Mesenchymal stem cell (in vitro differentiated cells and primary cell): ENCODE measurements at regions not wholly inside any gene's neighbourhood (a gene's known extent, or its start where the extent isn't known, plus 50 kb on each side); places are given as distances from the start of the nearest gene placed in this dataset.

Experiments used
- DNase-seq: peaks from one replicate; pipeline ENCODE4 v3.0.0-alpha.2; 2013
- H2AFZ ChIP-seq: one replicate; pipeline ENCODE4 v1.6.1; 2013; ENCODE audit warnings: low read depth, mild to moderate bottlenecking, control low read depth, inconsistent platforms, low read length, moderate library complexity
- H2AK5ac ChIP-seq: 2 replicates; pipeline ENCODE4 v1.6.1; 2013; ENCODE audit warnings: low read length, moderate library complexity, mild to moderate bottlenecking, inconsistent platforms; ENCODE audit not compliant: severe bottlenecking
- H2BK120ac ChIP-seq: one replicate; pipeline ENCODE4 v1.6.1; 2013; ENCODE audit warnings: low read depth, mild to moderate bottlenecking, inconsistent platforms, low read length, moderate library complexity
- H2BK12ac ChIP-seq, 2 experiments: one replicate each; pipeline ENCODE4 v1.6.1; 2013; ENCODE audit warnings: inconsistent platforms in 2 of 2, low read length in 2 of 2, mild to moderate bottlenecking in 2 of 2, moderate library complexity in 2 of 2, control low read depth in 1 of 2
- H2BK15ac ChIP-seq: one replicate; pipeline ENCODE4 v1.6.1; 2013; ENCODE audit warnings: mild to moderate bottlenecking, low read depth, inconsistent platforms; ENCODE audit not compliant: poor library complexity, severe bottlenecking
- H2BK5ac ChIP-seq: 2 replicates; pipeline ENCODE4 v1.6.1; 2013; ENCODE audit warnings: low read depth, mild to moderate bottlenecking, low read length, control low read depth, inconsistent platforms; ENCODE audit not compliant: poor library complexity, severe bottlenecking
- H3K14ac ChIP-seq, 2 experiments: one replicate each; pipeline ENCODE4 v1.6.1; 2013; ENCODE audit warnings: inconsistent platforms in 2 of 2, low read length in 2 of 2, control low read depth in 1 of 2, mild to moderate bottlenecking in 1 of 2, moderate library complexity in 1 of 2
- H3K18ac ChIP-seq, 2 experiments: one replicate each; pipeline ENCODE4 v1.6.1; 2013; ENCODE audit warnings: inconsistent platforms in 2 of 2, low read length in 2 of 2, control low read depth in 1 of 2, low read depth in 1 of 2, mild to moderate bottlenecking in 1 of 2
- H3K23ac ChIP-seq, 2 experiments: one replicate each; pipeline ENCODE4 v1.6.1; 2013; ENCODE audit warnings: inconsistent platforms in 2 of 2, low read length in 2 of 2, mild to moderate bottlenecking in 2 of 2, moderate library complexity in 2 of 2, control low read depth in 1 of 2
- H3K27ac ChIP-seq: 2 replicates; pipeline ENCODE4 v1.5.1; 2013; ENCODE audit warnings: mild to moderate bottlenecking, moderate library complexity, low read length, control low read depth, inconsistent platforms; ENCODE audit not compliant: poor library complexity, severe bottlenecking
- H3K27me3 ChIP-seq, 2 experiments: 2 replicates each; pipeline versions ENCODE4 v1.6.1 to v1.7.0; 2013; ENCODE audit warnings: low read length in 2 of 2, mild to moderate bottlenecking in 2 of 2, moderate library complexity in 2 of 2, control low read depth in 1 of 2, inconsistent platforms in 1 of 2; ENCODE audit not compliant: control insufficient read depth in 1 of 2, insufficient read depth in 1 of 2
- H3K36me3 ChIP-seq, 2 experiments: 2 replicates each; pipeline versions ENCODE4 v1.6.1 to v1.7.0; 2013; ENCODE audit warnings: low read length in 2 of 2, control low read depth in 1 of 2, inconsistent platforms in 1 of 2, low read depth in 1 of 2, mild to moderate bottlenecking in 1 of 2; ENCODE audit not compliant: insufficient read depth in 2 of 2, control insufficient read depth in 1 of 2
- H3K4ac ChIP-seq, 2 experiments: one replicate each; pipeline ENCODE4 v1.6.1; 2013; ENCODE audit warnings: inconsistent platforms in 2 of 2, low read length in 2 of 2, mild to moderate bottlenecking in 2 of 2, moderate library complexity in 2 of 2, control low read depth in 1 of 2, low read depth in 1 of 2
- H3K4me1 ChIP-seq: 2 replicates; pipeline ENCODE4 v1.6.1; 2013; ENCODE audit warnings: low read depth, low read length, control low read depth; ENCODE audit not compliant: control insufficient read depth, insufficient read depth
- H3K4me2 ChIP-seq: 2 replicates; pipeline ENCODE4 v1.6.1; 2013; ENCODE audit warnings: low read length, mild to moderate bottlenecking, inconsistent platforms; ENCODE audit not compliant: poor library complexity, severe bottlenecking
- H3K4me3 ChIP-seq, 2 experiments: 2 replicates each; pipeline versions ENCODE4 v1.5.1 to v1.7.0; 2013; ENCODE audit warnings: low read length in 2 of 2, mild to moderate bottlenecking in 2 of 2, control low read depth in 1 of 2, low read depth in 1 of 2; ENCODE audit not compliant: insufficient read depth in 1 of 2
- H3K79me1 ChIP-seq: replicated peaks from 2 replicates; pipeline ENCODE4 v1.6.1; 2013; ENCODE audit warnings: mild to moderate bottlenecking, control low read depth, low read length, inconsistent platforms; ENCODE audit not compliant: poor library complexity, severe bottlenecking
- H3K9ac ChIP-seq: 2 replicates; pipeline ENCODE4 v1.7.0; 2013; ENCODE audit warnings: mild to moderate bottlenecking, low read length, moderate library complexity
- H3K9me3 ChIP-seq: 2 replicates; pipeline ENCODE4 v1.7.0; 2013; ENCODE audit warnings: mild to moderate bottlenecking, low read length; ENCODE audit not compliant: control insufficient read depth
- H4K8ac ChIP-seq: one replicate; pipeline ENCODE4 v1.6.1; 2013; ENCODE audit warnings: inconsistent platforms, mild to moderate bottlenecking, low read length, moderate library complexity
- H4K91ac ChIP-seq: one replicate; pipeline ENCODE4 v1.6.1; 2013; ENCODE audit warnings: mild to moderate bottlenecking, low read length, inconsistent platforms
- WGBS: methylation state at CpG from one replicate; pipeline ENCODE4 v1.1.7; 2013; ENCODE audit warnings: mixed read lengths; 5-methylcytosine and 5-hydroxymethylcytosine counted together

GRCh38 chrX:121102101-121102500, 54.7 kb downstream of the GLUD2 start:
- Histone ChIP-seq H2BK5ac (no peak overlapping the region), H3K4me3 (no peak overlapping the region), H4K91ac (no peak overlapping the region), H3K18ac (no peak overlapping the region), H4K8ac (no peak overlapping the region), H3K4ac (no peak overlapping the region), H2AK5ac (no peak overlapping the region), H3K23ac (no peak overlapping the region), H3K4me1 (no peaks in the 10 kb centered on the region), H3K9me3 (no peaks in the 10 kb centered on the region), H2BK15ac (no peak overlapping the region), H3K4me2 (no peak overlapping the region), H3K27ac (no peak overlapping the region), H2BK120ac (no peak overlapping the region), H3K14ac (no peak overlapping the region), H3K36me3 (no peaks in the 10 kb centered on the region), H3K27me3 (no peaks in the 10 kb centered on the region), H3K79me1 (no peaks in the 10 kb centered on the region), H2AFZ (no peak overlapping the region), H3K9ac (no peak overlapping the region), H2BK12ac (no peak overlapping the region)
- DNase-seq, result no peak

- Histone ChIP-seq H3K4me1 (no peaks in the 10 kb centered on the region), H3K36me3 (no peaks in the 10 kb centered on the region), H2BK120ac (no peak overlapping the region), H3K14ac (no peak overlapping the region), H2BK15ac (no peak overlapping the region), H3K4me3 (no peak overlapping the region), H3K23ac (no peak overlapping the region), H4K8ac (no peak overlapping the region), H2AFZ (no peak overlapping the region), H3K9ac (no peak overlapping the region), H4K91ac (no peak overlapping the region), H3K4me2 (no peak overlapping the region), H2AK5ac (no peak overlapping the region), H3K27me3 (no peaks in the 10 kb centered on the region), H2BK5ac (no peak overlapping the region), H3K9me3 (no peaks in the 10 kb centered on the region), H3K79me1 (no peaks in the 10 kb centered on the region), H2BK12ac (no peak overlapping the region), H3K4ac (no peak overlapping the region), H3K27ac (no peak overlapping the region), H3K18ac (no peak overlapping the region)
- DNase-seq, result no peak
Measured at GRCh38 chrX:121103381-121103780, 56.0 kb downstream of the GLUD2 start.

- Histone ChIP-seq H3K27me3 (no peaks in the 10 kb centered on the region), H4K8ac (no peak overlapping the region), H3K4me2 (no peak overlapping the region), H3K4me1 (no peaks in the 10 kb centered on the region), H3K36me3 (no peaks in the 10 kb centered on the region), H3K23ac (no peak overlapping the region), H3K4me3 (no peak overlapping the region), H3K4ac (no peak overlapping the region), H2BK12ac (no peak overlapping the region), H2BK120ac (no peak overlapping the region), H3K14ac (no peak overlapping the region), H3K9me3 (peaks cover 2% of the 10 kb centered on the region), H4K91ac (no peak overlapping the region), H2BK5ac (no peak overlapping the region), H3K18ac (no peak overlapping the region), H3K9ac (no peak overlapping the region), H3K27ac (no peak overlapping the region), H2BK15ac (no peak overlapping the region), H2AFZ (no peak overlapping the region), H3K79me1 (no peaks in the 10 kb centered on the region), H2AK5ac (no peak overlapping the region)
- WGBS, result 74% methylated on average over 3 of the region's 7 CpGs
- DNase-seq, result no peak
Measured at GRCh38 chrX:121106484-121107235, 59.2 kb downstream of the GLUD2 start.

- Histone ChIP-seq H3K4me3 (no peak overlapping the region), H3K27me3 (no peaks in the 10 kb centered on the region), H2BK120ac (no peak overlapping the region), H4K91ac (no peak overlapping the region), H2AFZ (no peak overlapping the region), H3K79me1 (no peaks in the 10 kb centered on the region), H3K4me1 (no peaks in the 10 kb centered on the region), H3K4ac (no peak overlapping the region), H4K8ac (no peak overlapping the region), H3K14ac (no peak overlapping the region), H3K9ac (no peak overlapping the region), H2BK15ac (no peak overlapping the region), H3K27ac (no peak overlapping the region), H3K9me3 (peaks cover 2% of the 10 kb centered on the region), H2BK12ac (no peak overlapping the region), H2BK5ac (no peak overlapping the region), H2AK5ac (no peak overlapping the region), H3K36me3 (no peaks in the 10 kb centered on the region), H3K18ac (no peak overlapping the region), H3K23ac (no peak overlapping the region), H3K4me2 (no peak overlapping the region)
- DNase-seq, result no peak
- 29% methylated on average over 1 of the region's 2 CpGs for WGBS
Measured at GRCh38 chrX:121109986-121110385, 62.6 kb downstream of the GLUD2 start.
